ENCODE measurements at regions not wholly inside any gene's neighbourhood (a gene's known extent, or its start where the extent isn't known, plus 50 kb on each side); places are given as distances from the start of the nearest gene placed in this dataset.

DNA sequence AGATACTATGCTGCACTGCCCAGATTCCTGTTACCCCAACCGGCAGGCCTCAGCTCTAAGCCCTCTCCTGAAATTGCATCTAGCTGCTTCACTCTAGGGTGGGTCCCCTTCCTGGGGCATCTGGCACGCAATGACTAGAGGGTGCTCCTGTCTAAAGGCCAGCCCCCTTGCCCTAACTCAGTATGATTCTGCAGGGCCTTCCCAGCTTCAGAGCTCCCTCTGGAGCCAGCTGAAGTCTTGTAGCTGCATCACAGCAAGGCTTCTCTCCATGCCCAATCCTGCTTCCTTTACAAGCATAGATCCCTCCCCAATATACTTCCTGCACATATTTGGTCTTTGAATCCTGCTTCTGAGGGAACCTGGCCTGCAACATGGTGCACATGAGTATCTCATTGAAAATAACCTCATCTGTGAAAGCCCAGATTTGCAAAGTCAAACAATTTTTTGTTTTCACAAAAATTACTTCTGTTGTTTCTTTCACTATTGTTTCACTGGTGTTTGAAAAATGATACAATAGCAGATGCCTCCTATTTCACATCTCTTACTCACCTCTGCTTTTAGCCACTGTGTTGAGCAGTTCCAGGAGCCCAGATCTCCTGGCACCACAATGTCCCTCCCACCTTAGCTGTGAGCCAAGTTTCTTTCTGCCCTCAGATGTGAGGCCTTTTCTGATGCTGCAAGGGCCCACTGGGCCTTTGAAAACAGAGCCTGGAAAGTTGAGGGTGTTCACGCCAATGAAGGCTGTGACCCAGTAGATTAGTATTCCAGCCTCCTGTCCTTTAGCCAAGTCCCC is 169.5 kb upstream of the EGLN3 start:
- no peak for DNase-seq

DNA sequence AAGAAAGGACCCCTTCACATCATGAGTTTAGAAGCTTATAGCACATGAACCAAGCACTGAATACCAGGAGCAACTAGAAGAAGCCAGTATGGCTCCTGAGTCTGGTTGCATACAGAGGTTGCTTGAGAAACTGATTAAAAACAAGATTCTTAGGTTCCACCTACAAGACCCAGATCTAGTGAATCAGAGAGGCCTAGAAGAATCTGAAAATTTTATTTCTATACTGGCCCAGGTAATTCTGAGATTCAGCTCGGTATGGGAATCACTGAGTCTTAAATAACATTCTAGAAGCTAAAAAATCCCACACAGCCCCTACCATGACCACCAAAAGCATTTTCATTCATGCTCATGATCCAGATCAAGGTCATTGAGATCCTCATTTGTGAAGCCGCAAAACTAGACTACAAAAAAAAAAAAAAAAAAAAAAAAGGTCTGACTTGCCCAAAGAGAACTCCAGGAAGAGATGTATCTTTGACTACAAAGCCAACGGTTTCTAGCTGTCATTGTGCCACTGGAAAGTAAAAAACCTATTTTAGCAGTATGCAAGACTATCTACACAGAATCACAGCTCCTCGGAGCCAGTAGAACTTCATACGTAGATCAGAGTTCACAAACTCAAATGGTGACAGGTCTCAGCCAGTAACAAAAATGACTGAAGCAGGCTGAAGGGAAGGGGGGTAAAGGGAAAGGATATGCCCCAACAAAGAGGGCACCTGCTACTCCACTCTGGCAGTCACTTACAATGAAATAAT is 168.4 kb upstream of the EGLN3 start:
- no peak for DNase-seq

DNA sequence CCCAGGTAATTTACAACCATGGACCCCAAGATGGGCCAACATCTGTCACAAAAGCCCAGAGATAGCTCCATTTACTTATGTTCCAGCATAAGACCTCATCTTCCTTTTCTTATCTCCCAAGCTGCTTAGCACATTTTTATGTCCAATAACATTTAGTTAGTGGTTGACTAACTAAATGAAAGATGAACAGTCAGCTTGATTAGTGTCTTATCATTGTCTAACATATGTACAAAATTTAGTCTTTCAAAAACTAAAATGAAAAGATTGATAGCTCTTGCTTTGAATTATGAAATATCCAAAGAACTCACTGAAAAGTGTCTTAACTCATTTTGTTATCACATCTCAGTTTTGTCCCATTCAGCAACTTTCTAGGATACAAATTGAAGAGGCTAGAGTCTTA is 163.1 kb upstream of the EGLN3 start:
- peak; percentile 54 for DNase-seq

DNA sequence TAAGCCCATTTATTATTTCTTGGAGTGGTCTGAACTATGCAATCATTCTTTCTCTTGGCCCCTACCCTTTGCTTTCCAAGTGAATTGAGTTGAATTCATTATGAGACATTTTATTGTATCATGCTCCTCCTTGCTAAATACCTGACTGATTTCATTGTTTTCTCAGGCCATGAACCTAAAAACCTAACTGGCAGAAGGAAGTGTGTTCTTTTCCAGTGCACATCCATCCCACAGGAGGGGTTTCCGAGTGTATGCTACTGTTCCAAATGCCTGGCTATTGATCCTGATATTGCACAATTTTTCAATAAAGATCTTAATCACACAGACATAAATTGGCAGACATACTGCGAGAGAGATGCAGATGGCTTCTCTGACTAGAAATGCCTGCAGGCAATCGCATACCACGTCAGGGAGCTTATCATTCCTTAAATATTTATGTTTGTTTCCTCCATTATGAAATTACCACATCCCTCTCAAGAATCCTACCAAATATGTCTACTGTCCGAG is 162.2 kb upstream of the EGLN3 start:
- no peak for DNase-seq

DNA sequence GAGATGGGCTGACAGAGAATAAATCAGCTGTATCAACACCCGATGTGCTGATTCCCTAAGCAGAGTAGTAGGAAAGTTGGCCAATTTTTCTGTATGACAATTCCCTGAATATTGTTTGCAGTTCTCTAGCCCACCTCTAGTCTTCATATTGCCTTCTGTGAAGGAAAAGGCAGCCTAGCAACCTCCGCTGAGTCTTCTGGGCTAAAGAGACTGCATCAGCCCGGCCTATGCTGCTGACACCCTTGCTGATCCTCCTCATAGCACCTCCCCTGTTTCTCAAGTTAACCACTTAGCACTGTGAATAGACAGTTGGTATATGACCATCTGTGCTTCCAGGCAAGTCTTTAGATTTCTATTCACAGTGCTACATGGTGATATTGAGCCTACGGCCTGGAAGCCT is 161.1 kb upstream of the EGLN3 start:
- DNase-seq, result no peak

DNA sequence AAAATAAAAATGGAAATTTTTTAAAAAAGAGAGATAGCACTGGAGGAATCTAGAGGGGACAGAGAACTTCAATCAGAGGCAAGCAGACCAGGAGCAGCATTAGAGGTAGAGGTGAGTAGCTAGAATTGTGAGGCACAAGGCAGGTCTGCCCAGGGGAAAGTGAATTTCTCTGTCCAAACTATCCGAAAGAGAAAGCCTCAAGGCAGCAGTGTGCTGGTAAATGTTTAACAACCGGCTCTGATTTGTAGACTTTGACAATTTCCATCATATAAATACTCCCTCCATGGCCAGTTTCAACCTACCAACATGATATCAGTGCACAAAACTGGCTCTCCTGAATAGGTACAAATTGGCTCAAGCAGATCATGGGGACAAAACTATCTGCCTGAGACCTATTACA is 160.6 kb upstream of the EGLN3 start:
- no peak for DNase-seq

DNA sequence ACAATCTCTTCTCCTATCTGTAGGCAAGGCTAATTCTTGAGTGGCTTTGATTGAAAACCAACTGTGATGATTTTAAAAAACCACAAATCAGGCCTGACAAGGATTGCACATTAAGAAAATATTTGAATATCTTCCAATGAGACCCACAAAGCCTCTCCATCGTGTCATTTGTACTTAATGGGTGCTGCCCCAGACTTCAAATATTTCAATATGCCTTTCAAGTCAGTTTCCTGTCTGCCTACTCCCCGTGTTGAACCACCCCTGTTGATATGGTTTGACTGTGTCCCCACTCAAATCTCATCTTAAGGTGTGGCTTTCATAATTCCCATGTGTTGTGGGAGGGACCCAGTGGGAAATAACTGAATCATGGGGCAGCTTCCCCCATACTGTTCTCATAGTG is 159.7 kb upstream of the EGLN3 start:
- no peak for DNase-seq

DNA sequence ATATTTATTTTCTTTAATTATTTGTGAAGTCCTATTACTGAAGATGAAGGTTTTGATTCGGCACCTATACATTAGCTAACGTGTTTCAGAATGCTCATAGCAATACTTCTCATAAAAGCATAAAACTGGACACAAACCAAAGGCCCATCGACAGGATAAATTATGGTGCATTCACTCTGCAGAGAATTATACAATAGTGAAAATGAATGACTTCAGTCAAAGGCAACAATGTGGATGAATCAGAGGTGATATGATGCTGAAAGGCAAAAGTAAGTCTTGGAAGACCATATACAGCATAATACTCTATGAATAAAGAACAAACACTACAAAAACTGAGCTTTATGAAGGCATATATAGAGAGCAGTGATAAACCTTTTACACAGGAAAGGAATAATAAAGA is 156.6 kb upstream of the EGLN3 start:
- DNase-seq, result no peak

DNA sequence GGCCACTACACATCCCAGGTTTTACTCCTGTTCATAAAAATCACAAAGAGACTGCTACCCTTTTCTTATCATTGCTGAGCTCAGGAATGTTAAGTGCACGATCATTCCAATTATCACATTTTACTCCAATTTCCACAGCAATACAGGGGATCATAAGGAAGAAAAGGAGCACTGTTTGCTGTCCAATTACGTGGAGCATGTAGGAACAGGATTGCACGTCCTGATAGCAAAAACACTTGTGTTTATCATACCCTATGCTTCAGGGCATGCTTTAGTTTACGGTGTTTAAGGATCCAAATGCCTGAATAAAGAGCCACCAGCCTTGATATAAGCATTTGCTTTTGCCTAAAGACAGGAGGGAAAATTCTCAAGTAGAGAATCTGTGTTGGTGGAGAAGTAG is 155.4 kb upstream of the EGLN3 start:
- no peak for DNase-seq

DNA sequence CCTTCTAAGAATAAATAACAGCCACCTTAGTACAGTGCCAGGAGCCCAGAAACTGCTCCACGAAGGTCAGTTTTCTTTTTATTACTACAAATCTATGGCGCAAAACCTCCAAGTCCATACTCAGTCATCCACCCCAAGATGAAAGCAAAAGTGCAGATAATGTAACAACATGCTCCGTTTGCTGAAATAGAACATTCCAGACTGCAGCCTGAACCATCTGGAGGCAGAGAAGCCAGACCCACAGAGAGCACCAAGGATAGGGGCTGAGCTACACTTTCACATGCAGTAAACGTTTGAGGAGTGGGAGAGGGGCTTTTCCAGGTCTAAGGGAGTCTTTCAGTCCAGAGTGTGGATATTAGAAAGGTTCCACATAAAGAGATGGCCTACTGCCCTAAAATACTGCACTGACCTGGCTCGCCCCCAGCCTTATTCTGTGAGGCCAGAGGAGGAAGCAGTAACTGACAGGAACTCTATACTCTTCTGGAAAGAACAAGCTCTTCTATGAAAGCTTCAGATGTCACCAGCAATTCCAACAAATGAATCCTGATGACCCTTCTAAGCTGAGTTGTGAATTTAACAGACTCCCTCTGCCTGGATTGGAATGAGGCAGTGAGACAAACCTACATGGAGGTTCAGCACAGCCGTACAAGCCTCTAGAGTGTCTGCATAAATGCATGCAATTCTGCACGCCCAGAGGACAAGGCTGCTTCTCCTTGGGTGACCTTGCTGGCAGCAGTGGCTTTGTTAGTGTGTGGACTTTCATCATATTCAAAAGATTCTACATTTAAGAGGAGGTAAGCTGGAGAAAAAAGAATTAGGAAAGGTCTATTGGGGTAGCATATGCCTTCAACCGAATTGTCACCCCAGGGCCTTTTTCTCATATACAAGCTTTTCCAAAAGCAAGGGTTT is 153.9 kb upstream of the EGLN3 start:
- no peak for DNase-seq

DNA sequence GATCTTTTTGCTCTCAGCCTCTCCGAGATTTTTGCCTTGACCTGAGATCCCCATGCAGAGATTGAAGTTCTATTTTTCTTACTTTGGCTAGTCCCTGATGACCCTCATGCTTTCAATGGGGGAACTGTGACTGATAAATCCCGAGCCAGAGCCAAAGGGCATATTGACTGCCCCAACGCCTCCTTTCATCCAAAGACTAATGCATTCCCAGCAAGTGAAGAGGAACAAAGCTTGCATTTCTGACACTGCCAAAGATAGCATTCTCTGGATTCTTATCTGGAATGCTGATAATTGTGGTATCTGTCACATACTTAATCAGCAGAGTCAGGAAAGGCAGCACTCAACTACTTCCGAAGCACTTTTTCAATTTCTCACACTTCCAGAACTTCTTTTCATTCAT is 152.3 kb upstream of the EGLN3 start:
- DNase-seq, result no peak

DNA sequence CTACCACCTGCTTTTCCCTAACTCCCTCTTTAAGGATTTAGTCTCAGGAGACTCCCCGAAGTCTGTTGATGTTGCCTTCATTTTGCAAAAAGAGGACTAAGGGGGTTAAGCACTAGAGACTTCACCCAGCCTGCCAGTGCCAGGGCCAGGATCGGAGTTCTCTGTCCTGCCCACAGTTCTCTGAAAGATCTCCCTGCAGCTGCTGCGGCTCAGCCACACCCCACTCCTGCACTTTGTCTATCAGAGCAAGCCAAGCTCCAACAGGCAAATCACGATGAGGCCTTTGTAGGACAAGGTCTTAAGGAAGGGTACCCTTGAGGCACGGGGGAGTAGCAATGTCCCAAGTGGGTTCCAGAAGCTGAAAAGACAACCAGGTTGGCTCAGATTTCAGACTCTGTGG is 148.8 kb upstream of the EGLN3 start:
- DNase-seq, result no peak

DNA sequence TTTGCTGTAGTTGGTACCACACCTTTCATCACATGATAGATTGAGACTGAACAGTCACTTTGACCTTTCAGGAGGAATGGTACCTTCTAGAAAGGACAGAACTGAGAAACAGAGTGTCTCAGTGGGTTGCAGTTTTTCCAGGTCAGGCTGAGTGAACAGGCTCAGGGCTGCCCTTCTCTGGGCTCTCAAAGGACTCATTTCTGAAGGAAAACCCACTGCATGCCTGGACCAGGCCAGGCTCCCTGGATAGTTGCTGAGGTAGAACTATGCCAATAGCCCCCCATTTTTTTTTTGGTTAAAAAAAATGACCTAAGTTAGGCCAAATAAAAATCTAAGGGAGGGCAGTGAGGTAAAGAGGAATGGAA is 148.1 kb upstream of the EGLN3 start:
- DNase-seq, result no peak

DNA sequence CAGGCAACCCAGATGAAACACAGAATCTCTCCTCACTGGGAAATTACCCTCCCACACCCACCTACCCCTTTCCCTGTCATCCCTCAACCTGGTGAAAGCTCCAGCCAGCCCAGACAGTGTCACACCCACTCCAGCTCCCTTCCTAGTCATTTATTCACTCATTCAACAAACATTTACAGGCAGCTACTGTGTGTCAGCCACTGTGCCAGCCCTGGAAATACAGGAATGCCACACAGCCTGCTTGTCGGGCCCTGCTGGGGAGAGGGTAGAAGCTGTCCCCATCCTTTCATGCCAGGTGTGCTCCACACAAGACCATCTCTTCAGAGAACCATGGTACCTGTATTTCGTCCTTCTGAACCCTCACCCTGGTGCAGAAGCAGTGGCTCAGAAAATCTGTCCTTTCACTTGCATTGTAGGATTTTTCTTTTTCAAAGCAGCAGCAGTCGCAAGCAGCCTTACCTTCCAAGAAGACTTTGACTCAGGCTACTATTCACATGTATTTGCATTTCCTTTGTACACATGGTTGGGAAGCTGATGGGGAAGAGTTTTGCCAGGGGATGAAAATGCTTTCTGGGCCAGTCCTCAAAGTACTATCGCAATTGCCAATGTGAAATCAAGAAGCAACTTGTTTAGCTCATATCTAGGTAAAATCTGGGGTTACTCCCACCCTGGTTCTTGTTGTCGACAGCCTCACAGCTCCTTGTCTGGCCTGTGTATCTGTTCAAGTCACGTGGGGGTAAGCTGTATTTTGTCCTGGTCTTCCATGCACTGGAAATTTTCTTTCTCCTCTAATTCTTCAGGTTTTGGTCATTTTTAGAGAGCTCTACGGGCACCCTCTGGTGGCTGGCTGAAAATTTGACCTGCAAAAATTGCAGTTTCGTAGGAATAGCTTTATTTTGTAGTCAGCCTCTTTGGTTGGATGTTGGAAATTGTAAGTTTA is 147.4 kb upstream of the EGLN3 start:
- peak; percentile 63 for DNase-seq

DNA sequence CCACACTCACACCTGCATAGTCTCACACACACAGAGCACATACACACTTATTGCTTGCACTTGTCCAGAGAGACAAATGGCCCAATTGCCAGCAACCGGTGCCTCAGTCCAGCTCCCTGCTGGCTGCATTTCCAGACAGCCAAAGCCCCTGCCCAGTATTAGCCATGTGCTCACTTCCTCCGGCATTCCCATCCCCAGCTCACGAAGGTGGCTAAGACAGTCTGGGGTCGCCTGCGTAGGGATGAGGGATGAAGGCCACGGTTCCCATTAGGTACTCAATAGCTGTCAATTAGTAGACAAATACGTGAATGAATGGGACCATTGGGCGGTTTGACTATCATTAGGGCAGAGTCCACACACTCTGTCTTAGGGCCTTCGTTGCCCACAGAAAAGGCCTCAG is 146.8 kb upstream of the EGLN3 start:
- DNase-seq, result no peak

DNA sequence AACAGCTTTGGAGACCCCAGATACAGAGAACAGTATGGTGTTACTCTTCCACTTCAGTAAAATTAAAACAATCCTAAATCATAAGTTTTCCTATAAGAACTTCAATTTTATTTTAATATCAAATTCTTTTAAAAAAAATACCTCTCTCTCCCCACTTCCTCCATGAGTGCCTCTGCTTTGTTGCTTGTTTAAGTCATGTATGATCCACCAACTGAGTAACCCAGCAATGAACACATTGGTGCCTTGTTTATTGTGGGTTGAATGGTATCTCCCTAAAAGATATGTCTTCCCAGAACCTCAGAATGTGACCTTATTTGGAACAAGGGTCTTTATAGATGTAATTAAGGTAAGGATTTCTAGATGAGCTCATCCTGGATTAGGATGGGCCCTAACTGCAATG is 143.5 kb upstream of the EGLN3 start:
- no peak for DNase-seq

DNA sequence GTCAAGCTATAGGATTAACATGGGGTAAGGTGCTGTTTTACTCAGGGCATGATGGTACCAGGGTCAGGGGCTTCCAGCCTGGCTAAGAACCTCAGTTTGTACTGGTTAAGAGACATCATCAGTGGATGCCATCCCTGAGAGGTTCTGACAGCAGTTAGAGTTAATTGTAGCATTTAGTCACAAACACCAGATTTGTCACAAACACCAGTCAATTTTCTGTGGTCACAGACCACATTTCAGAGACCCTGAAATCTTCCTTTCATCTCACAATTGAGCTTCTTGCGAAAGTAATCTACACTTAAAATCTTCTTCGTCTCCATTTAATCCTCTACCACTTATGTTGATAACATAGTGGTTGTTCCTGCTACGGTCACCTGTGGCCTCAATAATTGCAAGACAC is 143.0 kb upstream of the EGLN3 start:
- peak; percentile 51 for DNase-seq

DNA sequence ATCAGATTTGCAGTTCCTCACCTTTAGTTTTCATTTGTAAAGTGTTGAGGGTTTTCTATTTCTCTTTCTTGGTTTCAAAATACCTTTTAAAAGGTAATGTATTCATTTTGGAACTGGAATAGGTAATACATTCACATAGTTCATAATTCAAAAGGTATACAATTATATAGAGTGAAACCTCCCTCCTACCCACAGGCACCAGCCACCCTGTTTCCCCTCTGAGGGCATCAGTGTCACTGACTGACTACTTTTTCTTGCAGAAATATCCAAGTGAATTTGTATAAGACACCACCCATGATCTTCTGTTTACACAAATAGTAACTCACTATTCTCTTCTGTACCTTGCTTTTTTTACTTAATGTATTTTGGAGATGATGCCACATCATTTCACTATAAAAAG is 139.6 kb upstream of the EGLN3 start:
- DNase-seq, result no peak

DNA sequence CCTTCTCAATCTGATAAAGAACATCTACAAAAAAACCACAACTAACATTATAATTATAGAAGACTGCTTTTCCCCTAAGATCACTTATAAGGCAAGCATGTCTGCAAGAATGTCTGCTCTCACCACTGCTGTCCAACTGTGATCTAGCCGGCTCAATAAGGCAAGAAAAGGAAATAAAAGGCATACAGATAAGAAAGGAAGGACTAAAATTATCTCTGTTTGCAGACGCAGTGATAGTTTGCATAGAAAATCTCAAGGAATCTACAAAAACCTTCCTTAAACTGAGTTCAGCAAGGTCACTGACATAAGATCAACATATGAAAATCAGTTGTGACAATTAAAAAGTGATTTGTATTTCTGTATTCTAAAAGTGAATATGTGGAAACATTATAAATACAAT is 138.0 kb upstream of the EGLN3 start:
- DNase-seq, result peak; percentile 70

DNA sequence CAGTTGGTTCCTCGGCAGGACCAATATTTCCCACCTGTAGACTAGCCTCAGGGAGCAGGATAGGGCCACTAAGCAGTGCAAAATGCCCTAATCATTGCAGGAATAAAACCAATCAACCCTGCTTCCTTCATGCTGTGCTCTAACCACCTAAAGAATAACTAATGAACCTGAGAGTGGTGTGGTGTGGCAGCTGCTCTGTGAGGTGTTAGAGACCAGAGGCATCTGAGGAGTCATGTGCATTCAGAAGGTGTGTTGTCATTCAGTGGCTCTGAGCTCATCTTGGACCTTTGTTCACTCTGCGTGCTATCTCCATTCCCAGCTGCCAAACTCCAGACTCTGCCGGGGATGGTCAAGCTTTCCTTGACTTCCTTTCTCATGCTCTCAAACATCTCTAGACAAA is 136.7 kb upstream of the EGLN3 start:
- no peak for DNase-seq

DNA sequence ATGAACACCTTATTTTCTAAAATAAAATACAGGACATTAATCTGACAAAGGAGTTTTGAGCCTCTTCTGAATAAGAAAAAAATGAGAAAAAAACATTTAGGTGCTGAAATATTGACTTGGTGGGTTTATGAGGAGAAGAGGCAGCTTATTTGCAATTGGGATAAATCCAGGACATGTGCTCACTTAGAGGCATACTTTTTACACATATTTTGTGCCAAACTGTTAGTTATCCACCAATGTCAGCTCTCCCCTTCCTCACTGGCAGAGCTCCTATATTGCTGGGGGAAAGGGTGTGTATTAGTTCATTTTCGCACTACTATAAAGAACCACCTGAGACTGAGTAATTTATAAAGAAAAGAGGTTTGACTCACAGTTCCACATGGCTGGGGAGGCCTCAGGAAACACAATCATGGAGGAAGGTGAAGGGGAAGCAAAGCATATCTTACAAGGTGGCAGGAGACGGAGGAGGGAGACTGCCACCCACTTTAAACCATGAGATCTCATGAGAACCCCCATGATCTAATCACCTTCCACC is 135.4 kb upstream of the EGLN3 start:
- DNase-seq, result no peak

DNA sequence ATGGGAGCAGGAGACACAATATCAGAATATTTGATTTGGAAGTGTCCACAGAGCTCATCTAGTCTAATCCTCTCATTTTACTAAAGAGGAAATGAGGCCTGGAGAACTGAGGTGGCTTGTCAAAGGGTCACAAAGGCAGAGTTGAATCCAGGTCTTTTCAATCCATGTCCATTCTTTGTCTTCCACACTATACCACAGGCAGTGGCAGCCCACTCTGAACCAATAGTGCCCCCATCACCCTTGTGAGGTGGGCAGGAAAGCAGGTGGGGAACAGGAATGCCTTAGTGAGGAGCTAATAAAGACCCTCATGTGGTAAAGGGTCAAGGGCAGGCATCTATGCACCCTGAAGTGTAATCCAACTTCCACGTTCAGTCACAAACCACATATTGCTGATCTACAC is 134.8 kb upstream of the EGLN3 start:
- no peak for DNase-seq

Measured in hematopoietic multipotent progenitor cell treated with erythropoietin and hydrocortisone succinate and interleukin-3 and kit ligand, for 4 days (in vitro differentiated cells).